Nucleus accumbens (tissue), 56 donors: ENCODE measurements at regions not wholly inside any gene's neighbourhood (a gene's known extent, or its start where the extent isn't known, plus 50 kb on each side); places are given as distances from the start of the nearest gene placed in this dataset.
"Not testable (repeated sequence)": the region's sequence is repeated elsewhere in the genome, so short reads cannot be mapped to it uniquely, and the experiment has no call there.

Experiments used
- DNase-seq, 56 donors: peaks; one replicate each; lab custom pipeline; 2025; lab: John Stamatoyannopoulos, UW

GRCh38 chr6:5840734-5841390 is 165.9 kb downstream of the NRN1 start:
- no peak for DNase-seq

- no peak for DNase-seq
These were observed 167.9 kb downstream of the NRN1 start for GRCh38 chr6:5838656-5839396.

GRCh38 chr6:5837323-5837722 is 169.4 kb downstream of the NRN1 start:
- DNase-seq, result no peak

- not testable (repeated sequence) for DNase-seq
These were observed 170.1 kb downstream of the NRN1 start for GRCh38 chr6:5836597-5836996.

- DNase-seq, result no peak
These were observed 173.6 kb downstream of the NRN1 start for GRCh38 chr6:5833120-5833519.

GRCh38 chr6:5832668-5833067 is 174.1 kb downstream of the NRN1 start:
- no peak for DNase-seq

GRCh38 chr6:5831219-5831862 is 175.4 kb downstream of the NRN1 start:
- peak in 10 of 56 donors; percentile 3 to 42 (median 18) for DNase-seq

- no peak for DNase-seq
These were observed 178.4 kb downstream of the NRN1 start for GRCh38 chr6:5828296-5828695.

GRCh38 chr6:5827056-5827904 is 179.4 kb downstream of the NRN1 start:
- peak in 2 of 56 donors; percentile 7 to 10 for DNase-seq

GRCh38 chr6:5824382-5824983 is 182.2 kb downstream of the NRN1 start:
- not testable (repeated sequence) for DNase-seq
